Peyer's patch (tissue), 4 donors: ENCODE measurements at regions not wholly inside any gene's neighbourhood (a gene's known extent, or its start where the extent isn't known, plus 50 kb on each side); places are given as distances from the start of the nearest gene placed in this dataset.
"Not testable (repeated sequence)": the region's sequence is repeated elsewhere in the genome, so short reads cannot be mapped to it uniquely, and the experiment has no call there.

Experiments
- DNase-seq, 3 donors: peaks; one replicate each; pipeline ENCODE4 v3.0.0-alpha.2; 2017 to 2019
- H3K27ac ChIP-seq, 4 donors: fragments of 200-600 bp; sonication (generic); one replicate each; pipeline ENCODE4 v1.5.1; 2016 to 2019
- H3K27me3 ChIP-seq, 2 donors: fragments of 200-600 bp; sonication (generic); one replicate each; pipeline ENCODE4 v1.5.1; 2019
- H3K36me3 ChIP-seq, 3 donors: fragments of 200-600 bp; sonication (generic); one replicate each; pipeline ENCODE4 v1.5.1; 2016 to 2019
- H3K4me1 ChIP-seq, 4 donors: fragments of 200-600 bp; sonication (generic); one replicate each; pipeline ENCODE4 v1.5.1; 2016 to 2019
- H3K4me3 ChIP-seq, 4 donors: fragments of 200-600 bp; sonication (generic); 1 replicate in 3 of 4; 2 replicates in 1 of 4; pipeline ENCODE4 v1.5.1; 2016 to 2019; ENCODE audit warnings: mild to moderate bottlenecking in 1 of 4
- H3K9me3 ChIP-seq, 4 donors: fragments of 200-600 bp; sonication (generic); one replicate each; pipeline ENCODE4 v1.5.1; 2016 to 2019; ENCODE audit warnings: mild to moderate bottlenecking in 1 of 4
- POLR2A ChIP-seq, 2 donors: fragments of 450-650 bp; IDR thresholded peaks; one replicate each; pipeline ENCODE4 v1.5.1; 2017; ENCODE audit warnings: antibody characterized with exemption in 2 of 2, mild to moderate bottlenecking in 2 of 2, moderate library complexity in 2 of 2
- TF ChIP-seq, protein P1 (sequence below), 6 experiments: fragments of 450-650 bp in 4 of 6; fragments of 200-600 bp in 2 of 6; sonication (generic) in 1 of 6; IDR thresholded peaks; one replicate each; pipeline ENCODE4 v1.5.1; 2017 to 2019; ENCODE audit warnings: antibody characterized with exemption in 6 of 6, mild to moderate bottlenecking in 3 of 6, moderate library complexity in 1 of 6

DNA sequence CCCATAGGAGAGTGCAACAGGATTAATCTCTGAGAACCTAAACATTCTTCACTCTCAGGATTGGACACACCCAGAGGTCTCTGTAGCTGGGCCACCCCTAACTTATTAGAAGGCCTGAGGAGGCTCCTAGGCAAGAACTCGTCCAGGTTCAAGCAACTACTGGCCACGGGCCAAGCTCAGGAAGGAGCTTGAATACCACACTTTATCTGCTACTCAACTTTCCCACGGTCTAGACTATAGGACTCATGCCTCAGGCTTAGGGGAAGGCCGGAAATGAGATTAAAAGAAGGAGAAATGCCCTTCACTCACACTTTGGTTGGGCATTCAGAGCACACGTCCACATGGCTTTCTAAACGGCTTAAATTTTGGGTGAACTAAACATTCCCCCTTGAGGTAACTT, 142.8 kb upstream of the PHYHIPL start:
- no peak for TF ChIP-seq POLR2A (IDR thresholded peaks at IDR 0.05)
- TF ChIP-seq, protein P1, sequence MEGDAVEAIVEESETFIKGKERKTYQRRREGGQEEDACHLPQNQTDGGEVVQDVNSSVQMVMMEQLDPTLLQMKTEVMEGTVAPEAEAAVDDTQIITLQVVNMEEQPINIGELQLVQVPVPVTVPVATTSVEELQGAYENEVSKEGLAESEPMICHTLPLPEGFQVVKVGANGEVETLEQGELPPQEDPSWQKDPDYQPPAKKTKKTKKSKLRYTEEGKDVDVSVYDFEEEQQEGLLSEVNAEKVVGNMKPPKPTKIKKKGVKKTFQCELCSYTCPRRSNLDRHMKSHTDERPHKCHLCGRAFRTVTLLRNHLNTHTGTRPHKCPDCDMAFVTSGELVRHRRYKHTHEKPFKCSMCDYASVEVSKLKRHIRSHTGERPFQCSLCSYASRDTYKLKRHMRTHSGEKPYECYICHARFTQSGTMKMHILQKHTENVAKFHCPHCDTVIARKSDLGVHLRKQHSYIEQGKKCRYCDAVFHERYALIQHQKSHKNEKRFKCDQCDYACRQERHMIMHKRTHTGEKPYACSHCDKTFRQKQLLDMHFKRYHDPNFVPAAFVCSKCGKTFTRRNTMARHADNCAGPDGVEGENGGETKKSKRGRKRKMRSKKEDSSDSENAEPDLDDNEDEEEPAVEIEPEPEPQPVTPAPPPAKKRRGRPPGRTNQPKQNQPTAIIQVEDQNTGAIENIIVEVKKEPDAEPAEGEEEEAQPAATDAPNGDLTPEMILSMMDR (IDR thresholded peaks at IDR 0.05), result no peak
- H3K9me3 ChIP-seq, result no peaks in the 10 kb centered on the region
- peaks cover 0 to 5% (median 0%) of the 10 kb centered on the region in 4 donors for H3K4me1 ChIP-seq
- DNase-seq, result no peak
- H3K36me3 ChIP-seq, result no peaks in the 10 kb centered on the region
- no peaks in the 10 kb centered on the region for H3K27me3 ChIP-seq
- no peak overlapping the region for H3K27ac ChIP-seq
- H3K4me3 ChIP-seq, result no peak overlapping the region

DNA sequence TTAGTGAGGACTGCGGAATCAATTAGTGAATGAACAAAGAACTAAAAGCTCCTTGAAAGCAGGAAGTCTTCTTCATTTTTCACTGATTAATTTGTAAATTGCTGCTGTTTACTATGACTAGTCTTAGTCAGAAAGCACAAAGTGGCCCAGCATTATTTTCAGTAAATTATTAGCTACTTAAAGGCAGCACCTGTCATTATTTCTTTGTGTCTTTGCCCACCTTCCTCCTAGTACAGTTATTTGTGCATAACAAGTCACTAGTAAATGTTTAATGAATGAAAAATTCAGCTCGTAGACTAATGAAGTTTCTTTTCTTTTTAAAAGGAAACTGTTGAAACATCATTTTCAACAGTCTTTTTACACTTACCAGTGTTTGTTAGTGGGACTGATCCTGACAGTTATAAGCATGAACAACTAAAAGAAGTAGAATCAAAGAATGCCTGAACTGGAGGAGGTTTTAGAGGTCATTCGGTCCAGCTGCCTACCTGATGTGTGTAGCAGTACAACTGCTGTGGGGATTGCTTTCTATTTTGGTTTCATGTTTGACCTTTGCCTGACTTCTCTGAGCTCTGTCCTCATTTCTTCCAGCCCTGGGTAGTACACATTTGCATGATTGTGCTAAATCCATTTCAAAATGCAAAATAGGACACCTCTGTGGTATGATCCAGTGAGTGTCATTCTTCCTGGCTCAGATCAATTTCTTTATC, 140.0 kb upstream of the PHYHIPL start:
- Histone ChIP-seq H3K9me3 (no peaks in the 10 kb centered on the region), H3K27ac (no peak overlapping the region), H3K27me3 (no peaks in the 10 kb centered on the region), H3K4me3 (no peak overlapping the region), H3K36me3 (no peaks in the 10 kb centered on the region), H3K4me1 (peaks cover 0 to 5% (median 0%) of the 10 kb centered on the region in 4 donors)
- no peak for TF ChIP-seq POLR2A (IDR thresholded peaks at IDR 0.05)
- TF ChIP-seq, protein P1 (IDR thresholded peaks at IDR 0.05), result no peak
- DNase-seq, result no peak

DNA sequence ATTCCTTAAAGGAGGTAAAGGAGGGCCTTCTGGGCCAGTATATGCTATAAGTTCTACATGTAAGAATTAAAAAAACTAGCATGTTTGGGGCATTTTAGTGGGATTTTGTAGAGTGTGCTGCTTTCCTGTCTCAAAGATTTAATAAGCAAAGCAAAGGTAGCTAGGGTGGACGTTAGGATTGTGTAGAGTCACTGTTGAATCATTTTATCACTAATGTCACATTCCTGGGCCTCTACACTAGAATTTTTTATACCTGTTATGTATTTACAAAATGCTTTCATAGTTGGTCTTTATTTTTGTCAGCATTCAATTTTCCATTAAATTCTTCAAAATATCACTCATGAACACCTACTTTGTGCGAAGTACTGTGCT, 139.4 kb upstream of the PHYHIPL start:
- Histone ChIP-seq H3K27ac (no peak overlapping the region), H3K36me3 (no peaks in the 10 kb centered on the region), H3K4me3 (no peak overlapping the region), H3K4me1 (peaks cover 0 to 5% (median 0%) of the 10 kb centered on the region in 4 donors), H3K9me3 (no peaks in the 10 kb centered on the region), H3K27me3 (no peaks in the 10 kb centered on the region)
- TF ChIP-seq, protein P1 (IDR thresholded peaks at IDR 0.05), result no peak
- TF ChIP-seq POLR2A (IDR thresholded peaks at IDR 0.05), result no peak
- no peak for DNase-seq

DNA sequence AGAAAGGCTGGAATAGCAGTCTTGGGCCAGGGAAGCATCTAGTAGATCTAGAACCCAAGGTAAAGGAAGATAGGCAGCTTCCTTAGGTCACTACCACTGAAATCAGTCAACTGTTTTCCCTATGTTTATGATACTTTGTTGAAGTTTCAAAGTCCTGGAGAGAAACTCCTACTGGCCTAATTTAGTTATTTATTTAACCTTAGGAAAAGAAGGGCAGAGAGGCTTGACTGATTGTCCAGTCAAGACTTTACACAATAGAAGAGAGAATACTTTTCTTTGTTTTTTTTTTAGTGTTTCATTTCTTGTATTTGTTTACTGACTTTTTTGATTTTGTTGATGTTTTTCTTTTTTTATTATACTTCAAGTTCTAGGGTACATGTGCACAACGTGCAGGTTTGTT, 138.9 kb upstream of the PHYHIPL start:
- no peaks in the 10 kb centered on the region for H3K9me3 ChIP-seq
- H3K36me3 ChIP-seq, result no peaks in the 10 kb centered on the region
- H3K27me3 ChIP-seq, result no peaks in the 10 kb centered on the region
- H3K4me1 ChIP-seq, result peaks cover 0 to 5% (median 0%) of the 10 kb centered on the region in 4 donors
- no peak overlapping the region for H3K27ac ChIP-seq
- TF ChIP-seq POLR2A (IDR thresholded peaks at IDR 0.05), result no peak
- TF ChIP-seq, protein P1 (IDR thresholded peaks at IDR 0.05), result no peak
- DNase-seq, result no peak
- no peak overlapping the region for H3K4me3 ChIP-seq

DNA sequence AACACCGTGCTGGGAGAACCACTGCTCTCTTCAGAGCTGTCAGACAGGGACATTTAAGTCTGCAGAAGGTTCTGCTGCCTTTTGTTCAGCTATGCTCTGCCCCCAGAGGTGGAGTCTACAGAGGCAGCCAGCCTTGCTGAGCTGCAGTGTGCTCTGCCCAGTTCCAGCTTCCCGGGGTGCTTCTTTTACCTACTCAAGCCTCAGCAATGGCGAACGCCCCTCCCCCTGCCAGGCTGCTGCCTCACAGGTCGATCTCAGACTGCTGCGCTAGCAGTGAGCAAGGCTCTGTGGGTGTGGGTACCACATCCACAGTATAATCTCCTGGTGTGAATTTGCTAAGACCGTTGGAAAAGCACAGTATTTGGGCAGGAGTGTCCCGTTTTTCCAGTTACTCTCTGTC, 133.1 kb upstream of the PHYHIPL start:
- H3K27ac ChIP-seq, H3K4me1 ChIP-seq, H3K9me3 ChIP-seq, H3K36me3 ChIP-seq, H3K27me3 ChIP-seq, DNase-seq, H3K4me3 ChIP-seq: not testable (repeated sequence)

DNA sequence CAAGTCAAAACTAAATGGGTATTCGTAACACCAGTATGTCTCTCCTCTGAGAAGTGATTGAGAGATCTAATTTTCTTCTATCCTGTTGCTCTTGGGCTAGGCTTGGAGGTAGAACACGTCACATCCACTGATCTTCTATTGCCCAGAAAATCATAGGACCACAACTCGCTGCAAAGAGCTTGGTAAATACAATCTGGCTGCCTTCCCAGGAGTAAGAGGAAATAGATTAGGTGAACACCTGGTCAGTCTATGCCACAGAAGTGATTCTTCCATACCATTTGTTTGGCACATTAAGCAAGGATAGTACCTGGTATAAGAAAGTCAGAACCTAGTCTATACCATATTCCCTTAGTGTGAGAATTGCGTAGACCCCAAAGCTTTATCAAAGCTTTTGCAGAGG, 129.3 kb upstream of the PHYHIPL start:
- Histone ChIP-seq H3K27ac (no peak overlapping the region), H3K4me3 (no peak overlapping the region), H3K27me3 (no peaks in the 10 kb centered on the region), H3K4me1 (no peaks in the 10 kb centered on the region), H3K9me3 (peaks cover 0 to 3% (median 0%) of the 10 kb centered on the region in 4 donors), H3K36me3 (no peaks in the 10 kb centered on the region)
- TF ChIP-seq, protein P1 (IDR thresholded peaks at IDR 0.05), result no peak
- no peak for TF ChIP-seq POLR2A (IDR thresholded peaks at IDR 0.05)
- no peak for DNase-seq
